COLO668 (cell line): ENCODE measurements at regions not wholly inside any gene's neighbourhood (a gene's known extent, or its start where the extent isn't known, plus 50 kb on each side); places are given as distances from the start of the nearest gene placed in this dataset.
"Not testable (repeated sequence)": the region's sequence is repeated elsewhere in the genome, so short reads cannot be mapped to it uniquely, and the experiment has no call there.

Experiments
- DNase-seq: peaks from one replicate; lab custom pipeline; 2025; ENCODE audit not compliant: unreplicated experiment; lab: John Stamatoyannopoulos, UW

- no peak for DNase-seq
Measured at GRCh38 chr3:80366808-80367548, 599.2 kb upstream of the ROBO1 start.

GRCh38 chr3:80357761-80358160 lies 590.0 kb upstream of the ROBO1 start:
- DNase-seq = no peak

- DNase-seq = no peak
Measured at GRCh38 chr3:80355144-80355543, 587.3 kb upstream of the ROBO1 start.

GRCh38 chr3:80351201-80351600 lies 583.4 kb upstream of the ROBO1 start:
- DNase-seq = no peak

GRCh38 chr3:80350771-80351170 lies 583.0 kb upstream of the ROBO1 start:
- no peak for DNase-seq

- no peak for DNase-seq
Measured at GRCh38 chr3:80338366-80338765, 570.6 kb upstream of the ROBO1 start.

- DNase-seq = no peak
Measured at GRCh38 chr3:80334534-80334933, 566.7 kb upstream of the ROBO1 start.

- no peak for DNase-seq
Measured at GRCh38 chr3:80331494-80332170, 563.8 kb upstream of the ROBO1 start.

- not testable (repeated sequence) for DNase-seq
Measured at GRCh38 chr3:80314541-80314940, 546.7 kb upstream of the ROBO1 start.

- DNase-seq = no peak
Measured at GRCh38 chr3:80308637-80309036, 540.8 kb upstream of the ROBO1 start.

- no peak for DNase-seq
Measured at GRCh38 chr3:80307844-80308243, 540.0 kb upstream of the ROBO1 start.

GRCh38 chr3:80297720-80298119 lies 529.9 kb upstream of the ROBO1 start:
- DNase-seq = no peak

- no peak for DNase-seq
Measured at GRCh38 chr3:80285388-80285787, 517.6 kb upstream of the ROBO1 start.

- DNase-seq = no peak
Measured at GRCh38 chr3:80283783-80284182, 516.0 kb upstream of the ROBO1 start.

GRCh38 chr3:80278056-80278455 lies 510.3 kb upstream of the ROBO1 start:
- no peak for DNase-seq

GRCh38 chr3:80275120-80275519 lies 507.3 kb upstream of the ROBO1 start:
- no peak for DNase-seq

- DNase-seq = no peak
Measured at GRCh38 chr3:80263260-80263659, 495.5 kb upstream of the ROBO1 start.

- no peak for DNase-seq
Measured at GRCh38 chr3:80261082-80261481, 493.3 kb upstream of the ROBO1 start.

GRCh38 chr3:80259736-80260135 lies 491.9 kb upstream of the ROBO1 start:
- DNase-seq = no peak

- no peak for DNase-seq
Measured at GRCh38 chr3:80252113-80252512, 484.3 kb upstream of the ROBO1 start.

GRCh38 chr3:80247766-80248165 lies 480.0 kb upstream of the ROBO1 start:
- no peak for DNase-seq

- no peak for DNase-seq
Measured at GRCh38 chr3:80244390-80244789, 476.6 kb upstream of the ROBO1 start.

GRCh38 chr3:80241791-80242190 lies 474.0 kb upstream of the ROBO1 start:
- no peak for DNase-seq
